A673 (cell line): ENCODE measurements at regions not wholly inside any gene's neighbourhood (a gene's known extent, or its start where the extent isn't known, plus 50 kb on each side); places are given as distances from the start of the nearest gene placed in this dataset.

ENCODE experiments used
- BruUV-seq: library from RNA; stranded (reverse); fragments of 400-500 nt; replicated peaks from 2 replicates; lab custom pipeline; 2021; lab: Mats Ljungman, UMichigan
- CTCF ChIA-PET: fragments of 300-600 bp; sonication (Branson Sonifier 250); formaldehyde crosslinking; loops from one replicate; lab custom pipeline; 2022; ENCODE audit warnings: antibody characterized with exemption; lab: Charles Lee
- POLR2A ChIA-PET: fragments of 300-600 bp; sonication (Branson Sonifier 250); formaldehyde crosslinking; loops from one replicate; lab custom pipeline; 2022; ENCODE audit warnings: antibody characterized with exemption; ENCODE audit not compliant: low non-redundant PET; lab: Charles Lee
- DNase-seq: peaks from one replicate; pipeline ENCODE4 v3.0.0-alpha.2; 2015; ENCODE audit warnings: low spot score
- H3K27ac ChIP-seq: fragments of 200-600 bp; sonication (generic); 2 replicates; pipeline ENCODE4 v1.5.1; 2016; ENCODE audit warnings: mixed run types, low read depth, mild to moderate bottlenecking, mixed read lengths, antibody characterized with exemption, low read length; ENCODE audit not compliant: poor library complexity, severe bottlenecking
- H3K27me3 ChIP-seq: fragments of 200-600 bp; sonication (generic); replicated peaks from 2 replicates; pipeline ENCODE4 v1.6.1; 2017; ENCODE audit warnings: mixed run types, low read depth, mild to moderate bottlenecking, mixed read lengths, antibody characterized with exemption, low read length; ENCODE audit not compliant: insufficient read depth, poor library complexity
- H3K36me3 ChIP-seq: fragments of 200-600 bp; sonication (generic); 2 replicates; pipeline ENCODE4 v1.6.1; 2016; ENCODE audit warnings: mixed run types, mild to moderate bottlenecking, mixed read lengths, antibody characterized with exemption, low read length; ENCODE audit not compliant: insufficient read depth, poor library complexity, severe bottlenecking
- H3K4me1 ChIP-seq: fragments of 200-600 bp; sonication (generic); 2 replicates; pipeline ENCODE4 v1.6.1; 2017; ENCODE audit warnings: mixed run types, mild to moderate bottlenecking, mixed read lengths, antibody characterized with exemption, low read length; ENCODE audit not compliant: insufficient read depth, poor library complexity, severe bottlenecking
- H3K4me3 ChIP-seq: fragments of 200-600 bp; sonication (generic); 2 replicates; pipeline ENCODE4 v1.5.1; 2016; ENCODE audit warnings: low read depth, mixed run types, mild to moderate bottlenecking, mixed read lengths, low read length; ENCODE audit not compliant: poor library complexity, severe bottlenecking
- H3K9me3 ChIP-seq: fragments of 200-600 bp; sonication (generic); 2 replicates; pipeline ENCODE4 v1.6.1; 2016; ENCODE audit warnings: mixed run types, low read depth, mild to moderate bottlenecking, mixed read lengths, antibody characterized with exemption, low read length; ENCODE audit not compliant: poor library complexity, severe bottlenecking
- EZH2 ChIP-seq: fragments of 200-600 bp; sonication (generic); IDR thresholded peaks from 2 replicates; pipeline ENCODE4 v1.6.1; 2017; ENCODE audit warnings: borderline replicate concordance, low read depth, mild to moderate bottlenecking, mixed read lengths, antibody characterized with exemption, low read length; ENCODE audit not compliant: poor library complexity, severe bottlenecking
- intact Hi-C: fragments of 100-400 bp; cut with micrococcal nuclease; formaldehyde crosslinking; loops from one replicate; pipeline ENCODE4 v1.10.0; 2022; ENCODE audit not compliant: unreplicated experiment
- TF ChIP-seq, protein P1 (sequence below): fragments of 300-800, 200-600 bp; sonication (generic); conservative IDR thresholded peaks from 2 replicates; pipeline ENCODE4 v1.5.1; 2017; ENCODE audit warnings: low read depth, mild to moderate bottlenecking, antibody characterized with exemption, low read length, moderate library complexity, mixed read lengths

DNA sequence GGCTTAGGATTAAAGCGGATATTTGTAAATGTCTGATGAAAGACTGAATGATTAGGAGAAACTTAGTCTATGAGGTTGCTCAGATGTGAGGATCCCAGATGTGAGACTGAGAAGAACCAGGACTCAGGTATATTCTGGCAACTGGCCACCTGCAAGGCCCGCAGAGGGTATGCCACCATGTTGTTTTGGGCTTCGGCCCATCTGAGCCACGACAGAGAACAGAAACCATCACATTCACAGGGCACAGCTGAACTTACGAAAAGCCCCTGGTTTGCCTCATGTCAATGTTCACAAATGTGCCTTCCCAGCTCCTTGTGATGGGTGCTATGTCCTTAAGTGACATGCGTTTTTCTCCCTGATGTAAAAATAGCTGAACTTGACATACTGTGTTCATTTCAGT is 412.5 kb upstream of the RORA start:
- TF ChIP-seq EZH2 = no peak
- TF ChIP-seq, protein P1, sequence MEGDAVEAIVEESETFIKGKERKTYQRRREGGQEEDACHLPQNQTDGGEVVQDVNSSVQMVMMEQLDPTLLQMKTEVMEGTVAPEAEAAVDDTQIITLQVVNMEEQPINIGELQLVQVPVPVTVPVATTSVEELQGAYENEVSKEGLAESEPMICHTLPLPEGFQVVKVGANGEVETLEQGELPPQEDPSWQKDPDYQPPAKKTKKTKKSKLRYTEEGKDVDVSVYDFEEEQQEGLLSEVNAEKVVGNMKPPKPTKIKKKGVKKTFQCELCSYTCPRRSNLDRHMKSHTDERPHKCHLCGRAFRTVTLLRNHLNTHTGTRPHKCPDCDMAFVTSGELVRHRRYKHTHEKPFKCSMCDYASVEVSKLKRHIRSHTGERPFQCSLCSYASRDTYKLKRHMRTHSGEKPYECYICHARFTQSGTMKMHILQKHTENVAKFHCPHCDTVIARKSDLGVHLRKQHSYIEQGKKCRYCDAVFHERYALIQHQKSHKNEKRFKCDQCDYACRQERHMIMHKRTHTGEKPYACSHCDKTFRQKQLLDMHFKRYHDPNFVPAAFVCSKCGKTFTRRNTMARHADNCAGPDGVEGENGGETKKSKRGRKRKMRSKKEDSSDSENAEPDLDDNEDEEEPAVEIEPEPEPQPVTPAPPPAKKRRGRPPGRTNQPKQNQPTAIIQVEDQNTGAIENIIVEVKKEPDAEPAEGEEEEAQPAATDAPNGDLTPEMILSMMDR = no peak
- no peaks in the 10 kb centered on the region for H3K36me3 ChIP-seq
- intact Hi-C loops = no loop called here
- no peaks in the 10 kb centered on the region for H3K27me3 ChIP-seq
- DNase-seq = no peak
- no peaks in the 10 kb centered on the region for H3K9me3 ChIP-seq
- CTCF ChIA-PET = interaction anchor here (2.5 kb wide), 1 partner anchor 192 kb away, joined by 9 read pairs; no protein-coding TSS in a partner anchor
- no peak overlapping the region for H3K4me3 ChIP-seq
- POLR2A ChIA-PET = no interaction called here
- BruUV-seq = no TSS peak
- H3K4me1 ChIP-seq = no peaks in the 10 kb centered on the region
- no peak overlapping the region for H3K27ac ChIP-seq

DNA sequence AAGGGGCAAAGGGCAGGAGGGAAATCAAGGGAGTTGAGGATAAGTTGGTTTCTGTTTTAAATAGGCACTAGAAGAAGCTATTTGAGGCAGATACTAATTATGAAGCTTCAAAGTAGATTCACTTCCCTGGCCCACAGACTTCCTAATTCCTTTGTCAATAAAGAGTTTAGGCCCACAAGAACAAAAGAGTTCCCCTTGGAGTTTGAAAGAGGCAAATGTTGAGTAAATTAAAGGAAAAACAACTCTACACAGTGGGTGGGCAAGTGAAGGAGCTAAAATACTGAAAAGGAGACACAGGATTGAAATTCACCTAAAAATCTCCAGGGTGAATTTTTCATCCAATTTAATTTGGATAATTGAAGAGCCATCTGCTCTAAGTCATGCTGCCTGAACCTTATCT is 411.7 kb upstream of the RORA start:
- no peaks in the 10 kb centered on the region for H3K4me1 ChIP-seq
- H3K36me3 ChIP-seq = no peaks in the 10 kb centered on the region
- no peak for DNase-seq
- ChIA-PET POLR2A (no interaction called here), CTCF (interaction anchor here (2.5 kb wide), 1 partner anchor 193 kb away, joined by 9 read pairs; no protein-coding TSS in a partner anchor)
- no TSS peak for BruUV-seq
- intact Hi-C loops = no loop called here
- H3K9me3 ChIP-seq = no peaks in the 10 kb centered on the region
- H3K4me3 ChIP-seq = no peak overlapping the region
- no peak overlapping the region for H3K27ac ChIP-seq
- H3K27me3 ChIP-seq = no peaks in the 10 kb centered on the region
- TF ChIP-seq, protein P1 = no peak
- no peak for TF ChIP-seq EZH2

DNA sequence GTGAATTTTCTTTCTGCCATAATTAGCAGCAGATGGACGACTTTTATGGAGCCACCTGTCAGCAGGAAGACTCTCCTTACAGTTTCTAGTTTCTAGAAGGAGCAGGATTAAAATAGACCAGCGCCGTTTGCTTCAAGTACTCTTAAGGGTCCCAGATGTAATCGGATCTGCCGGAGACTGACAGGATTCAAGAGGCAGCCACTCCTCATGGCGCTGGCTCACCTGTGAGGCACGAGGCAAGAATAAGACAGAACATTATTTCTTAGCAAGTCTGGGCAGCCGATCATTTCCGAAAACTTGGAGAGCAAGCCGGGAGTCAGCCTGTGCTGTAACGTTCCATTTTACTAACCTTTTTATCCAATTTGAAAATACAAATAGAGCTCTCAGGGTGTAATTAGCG is 410.4 kb upstream of the RORA start:
- TF ChIP-seq EZH2 = no peak
- TF ChIP-seq, protein P1 = no peak
- ChIA-PET POLR2A (no interaction called here), CTCF (no interaction called here)
- H3K4me1 ChIP-seq = no peaks in the 10 kb centered on the region
- H3K27ac ChIP-seq = no peak overlapping the region
- intact Hi-C loops = no loop called here
- no TSS peak for BruUV-seq
- no peak for DNase-seq
- no peaks in the 10 kb centered on the region for H3K27me3 ChIP-seq
- no peaks in the 10 kb centered on the region for H3K9me3 ChIP-seq
- no peaks in the 10 kb centered on the region for H3K36me3 ChIP-seq
- H3K4me3 ChIP-seq = no peak overlapping the region
